Renal pelvis (tissue), 1 donor: ENCODE measurements at regions not wholly inside any gene's neighbourhood (a gene's known extent, or its start where the extent isn't known, plus 50 kb on each side); places are given as distances from the start of the nearest gene placed in this dataset.

ENCODE experiments used
- DNase-seq: peaks from one replicate; pipeline ENCODE4 v3.0.0-alpha.2; 2013

- no peak for DNase-seq
Observed at GRCh38 chr1:68959461-68960030, 462.7 kb upstream of the DEPDC1 start.

GRCh38 chr1:68961143-68961542 lies 464.3 kb upstream of the DEPDC1 start:
- DNase-seq: no peak

- DNase-seq: no peak
Observed at GRCh38 chr1:68963353-68963752, 466.5 kb upstream of the DEPDC1 start.

- DNase-seq: no peak
Observed at GRCh38 chr1:68969441-68969840, 472.6 kb upstream of the DEPDC1 start.

- DNase-seq: no peak
Observed at GRCh38 chr1:68970571-68970970, 473.7 kb upstream of the DEPDC1 start.

GRCh38 chr1:68973459-68974244 lies 476.8 kb upstream of the DEPDC1 start:
- DNase-seq: no peak

- no peak for DNase-seq
Observed at GRCh38 chr1:68974447-68974846, 477.6 kb upstream of the DEPDC1 start.

- peak; percentile 73 for DNase-seq
Observed at GRCh38 chr1:68975212-68975933, 478.5 kb upstream of the DEPDC1 start.

GRCh38 chr1:68976916-68977610 lies 480.2 kb upstream of the DEPDC1 start:
- no peak for DNase-seq

GRCh38 chr1:68979891-68980290 lies 483.0 kb upstream of the DEPDC1 start:
- DNase-seq: no peak

GRCh38 chr1:68984289-68984688 lies 487.4 kb upstream of the DEPDC1 start:
- DNase-seq: no peak

- DNase-seq: no peak
Observed at GRCh38 chr1:68994096-68994495, 497.2 kb upstream of the DEPDC1 start.

- no peak for DNase-seq
Observed at GRCh38 chr1:69016468-69016867, 519.6 kb upstream of the DEPDC1 start.

GRCh38 chr1:69029649-69030048 lies 532.8 kb upstream of the DEPDC1 start:
- DNase-seq: no peak

- no peak for DNase-seq
Observed at GRCh38 chr1:69038379-69038778, 529.3 kb upstream of the LRRC7 start.

- DNase-seq: no peak
Observed at GRCh38 chr1:69045572-69045971, 522.1 kb upstream of the LRRC7 start.

- no peak for DNase-seq
Observed at GRCh38 chr1:69055194-69055593, 512.5 kb upstream of the LRRC7 start.

GRCh38 chr1:69058454-69058853 lies 509.3 kb upstream of the LRRC7 start:
- no peak for DNase-seq

- DNase-seq: no peak
Observed at GRCh38 chr1:69070660-69071373, 496.9 kb upstream of the LRRC7 start.

- no peak for DNase-seq
Observed at GRCh38 chr1:69073176-69073575, 494.5 kb upstream of the LRRC7 start.

GRCh38 chr1:69076631-69077030 lies 491.1 kb upstream of the LRRC7 start:
- DNase-seq: no peak

- no peak for DNase-seq
Observed at GRCh38 chr1:69077198-69077597, 490.5 kb upstream of the LRRC7 start.
